AG10803 (cell line): ENCODE measurements at regions not wholly inside any gene's neighbourhood (a gene's known extent, or its start where the extent isn't known, plus 50 kb on each side); places are given as distances from the start of the nearest gene placed in this dataset.
A peak's percentile ranks its signal among the peaks of the same experiment; 100 is the strongest.

Experiments used
- DNase-seq: peaks from one replicate; pipeline ENCODE4 v3.0.0; 2010; ENCODE audit warnings: low read depth
- H3K4me3 ChIP-seq: 2 replicates; pipeline ENCODE4 v1.5.1; 2011; ENCODE audit warnings: mild to moderate bottlenecking, low read length, control low read depth
- TF ChIP-seq, protein P1 (sequence below): conservative IDR thresholded peaks from 2 replicates; pipeline ENCODE4 v1.5.1; 2011; ENCODE audit warnings: mild to moderate bottlenecking, low read length, control low read depth, inconsistent platforms

DNA sequence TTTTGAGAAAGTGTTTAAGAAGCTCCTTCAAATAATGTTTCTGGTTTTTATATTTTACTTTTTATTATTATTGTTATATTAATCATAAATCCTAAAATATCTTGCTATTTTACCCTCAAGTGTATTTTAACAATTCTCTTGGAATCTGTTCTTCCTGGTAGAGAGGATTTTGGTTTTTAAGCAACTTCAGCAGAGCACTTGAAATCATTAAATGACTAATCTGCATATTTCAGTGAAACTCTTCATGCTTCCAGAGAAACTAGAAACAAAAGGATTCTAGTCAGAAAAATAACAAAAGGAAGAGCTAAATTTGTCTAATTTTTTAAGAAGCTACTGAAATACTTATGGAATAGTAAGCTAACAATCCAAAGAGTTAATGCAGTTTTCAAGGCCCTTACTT lies 1057.3 kb downstream of the TLE1 start:
- no peak overlapping the region for H3K4me3 ChIP-seq
- TF ChIP-seq, protein P1, sequence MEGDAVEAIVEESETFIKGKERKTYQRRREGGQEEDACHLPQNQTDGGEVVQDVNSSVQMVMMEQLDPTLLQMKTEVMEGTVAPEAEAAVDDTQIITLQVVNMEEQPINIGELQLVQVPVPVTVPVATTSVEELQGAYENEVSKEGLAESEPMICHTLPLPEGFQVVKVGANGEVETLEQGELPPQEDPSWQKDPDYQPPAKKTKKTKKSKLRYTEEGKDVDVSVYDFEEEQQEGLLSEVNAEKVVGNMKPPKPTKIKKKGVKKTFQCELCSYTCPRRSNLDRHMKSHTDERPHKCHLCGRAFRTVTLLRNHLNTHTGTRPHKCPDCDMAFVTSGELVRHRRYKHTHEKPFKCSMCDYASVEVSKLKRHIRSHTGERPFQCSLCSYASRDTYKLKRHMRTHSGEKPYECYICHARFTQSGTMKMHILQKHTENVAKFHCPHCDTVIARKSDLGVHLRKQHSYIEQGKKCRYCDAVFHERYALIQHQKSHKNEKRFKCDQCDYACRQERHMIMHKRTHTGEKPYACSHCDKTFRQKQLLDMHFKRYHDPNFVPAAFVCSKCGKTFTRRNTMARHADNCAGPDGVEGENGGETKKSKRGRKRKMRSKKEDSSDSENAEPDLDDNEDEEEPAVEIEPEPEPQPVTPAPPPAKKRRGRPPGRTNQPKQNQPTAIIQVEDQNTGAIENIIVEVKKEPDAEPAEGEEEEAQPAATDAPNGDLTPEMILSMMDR, result no peak
- peak; percentile 2 for DNase-seq

DNA sequence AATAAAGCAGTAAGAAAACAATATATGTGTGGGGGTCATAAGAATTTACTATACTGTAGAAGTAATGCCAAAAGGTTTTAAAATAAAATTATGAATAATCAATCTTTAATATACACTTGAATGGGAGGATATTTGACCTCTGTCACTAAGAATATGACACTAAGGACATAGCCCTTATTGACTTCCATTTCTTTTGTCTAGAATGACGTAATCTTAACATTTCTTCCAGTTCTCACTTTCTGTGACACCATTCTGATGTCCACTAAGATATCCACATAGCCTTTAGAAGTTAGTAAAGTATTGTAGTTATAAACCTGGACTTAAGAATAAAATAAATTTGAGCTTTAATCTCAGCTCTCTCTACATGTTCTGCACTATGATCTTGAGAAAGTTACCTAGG lies 1050.7 kb downstream of the TLE4 start:
- H3K4me3 ChIP-seq, result no peak overlapping the region
- TF ChIP-seq, protein P1, result no peak
- DNase-seq, result no peak

- DNase-seq, result no peak
- no peak overlapping the region for H3K4me3 ChIP-seq
- TF ChIP-seq, protein P1, result no peak
These were observed 1047.6 kb downstream of the TLE4 start for GRCh38 chr9:80619356-80619755.

DNA sequence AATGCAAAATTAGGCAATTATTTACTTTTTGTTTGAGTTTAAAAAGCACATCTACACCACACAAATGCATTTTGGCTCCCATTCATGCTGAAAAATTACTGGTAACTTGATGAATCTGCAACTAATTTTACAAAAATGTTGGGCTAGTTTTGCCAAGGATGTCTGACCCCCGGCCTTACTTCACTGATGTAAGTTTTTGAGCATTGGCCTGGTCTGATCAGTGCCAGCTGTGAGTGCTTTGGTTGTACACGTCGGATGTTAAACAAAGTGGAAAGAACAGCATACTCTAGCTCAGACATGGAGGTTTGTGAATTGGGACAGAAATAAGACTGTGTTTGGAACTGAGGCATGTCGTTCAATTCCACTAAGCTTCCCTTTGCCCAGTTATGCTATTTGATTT lies 1044.2 kb downstream of the TLE4 start:
- TF ChIP-seq, protein P1, result no peak
- no peak overlapping the region for H3K4me3 ChIP-seq
- DNase-seq, result peak; percentile 38

GRCh38 chr9:80605793-80606192 lies 1034.0 kb downstream of the TLE4 start:
- no peak for DNase-seq
- H3K4me3 ChIP-seq, result no peak overlapping the region
- TF ChIP-seq, protein P1, result no peak

- TF ChIP-seq, protein P1, result peak; percentile 54
- H3K4me3 ChIP-seq, result no peak overlapping the region
- peak; percentile 31 for DNase-seq
These were observed 1033.4 kb downstream of the TLE4 start for GRCh38 chr9:80605129-80605528.

GRCh38 chr9:80602291-80602690 lies 1030.5 kb downstream of the TLE4 start:
- TF ChIP-seq, protein P1, result no peak
- DNase-seq, result no peak
- H3K4me3 ChIP-seq, result no peak overlapping the region
